ENCODE measurements at regions not wholly inside any gene's neighbourhood (a gene's known extent, or its start where the extent isn't known, plus 50 kb on each side); places are given as distances from the start of the nearest gene placed in this dataset.

DNA sequence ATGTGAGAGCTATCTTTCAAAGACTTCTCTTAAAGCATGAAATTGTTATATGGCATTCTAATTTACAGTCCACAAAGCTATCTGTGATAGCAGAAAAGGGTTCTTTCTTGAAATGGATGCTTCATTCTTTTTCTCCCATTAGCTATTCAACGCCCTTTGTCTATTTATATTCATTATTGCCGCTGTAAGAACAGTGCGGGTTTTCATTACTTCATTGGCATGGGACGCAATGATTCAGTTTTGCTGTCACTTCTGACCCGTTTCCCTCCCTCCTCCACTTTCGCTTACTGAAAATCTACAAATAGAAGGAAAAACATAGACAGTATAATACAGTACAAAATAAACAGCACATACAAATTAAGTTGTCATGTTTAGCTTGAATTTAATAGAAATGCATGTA is 394.6 kb downstream of the PCDH7 start:
- no peak for DNase-seq (ENCODE audit: low spot score)
- intact Hi-C loops (cut with DNase I), result no loop called here

DNA sequence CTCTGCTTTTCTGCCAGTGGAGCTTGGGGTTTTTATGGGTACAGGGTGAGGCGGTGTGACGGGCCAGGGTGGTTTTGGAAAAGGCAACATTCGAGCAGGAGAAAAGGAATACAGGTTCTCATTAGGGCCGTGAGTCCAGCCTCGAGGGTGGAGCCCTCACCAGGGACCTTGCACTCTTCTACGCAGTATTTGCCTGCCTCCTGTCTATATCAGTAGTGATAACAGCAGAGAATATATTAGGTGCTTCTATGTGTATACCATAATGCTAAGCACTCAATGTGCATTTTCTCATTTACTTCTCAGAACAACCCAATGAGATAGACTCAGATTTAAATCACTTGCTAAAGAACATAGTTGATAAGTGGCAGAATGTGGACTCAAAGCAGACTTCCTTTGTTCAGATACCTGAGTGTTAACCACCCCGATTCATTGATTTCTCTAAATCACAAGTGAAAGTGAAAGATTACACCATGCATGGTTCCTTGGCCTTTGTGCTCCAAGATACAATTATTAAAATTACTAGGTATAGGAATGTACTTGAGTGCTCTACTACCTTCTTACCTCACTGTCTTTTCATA is 403.9 kb downstream of the PCDH7 start:
- DNase-seq (ENCODE audit: low spot score), result no peak
- intact Hi-C loops (cut with DNase I), result no loop called here

DNA sequence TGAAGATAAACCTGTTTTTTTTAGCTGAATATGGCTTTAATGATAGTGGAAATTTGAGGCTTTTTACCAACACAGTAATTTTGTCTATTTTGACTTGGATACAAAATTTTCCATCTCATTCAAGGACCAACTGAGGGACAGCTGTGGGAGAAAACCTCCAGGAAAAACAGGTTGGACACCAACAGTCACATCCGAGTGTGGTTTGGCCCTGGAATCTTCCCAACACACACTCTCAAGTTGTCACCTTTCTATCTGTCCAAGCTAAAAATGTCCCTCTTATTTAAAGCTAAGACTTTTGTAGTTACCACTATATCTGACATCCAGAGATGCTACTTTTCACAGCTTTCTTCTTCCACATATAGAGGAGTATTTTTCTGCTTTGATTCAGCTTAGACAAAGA is 404.9 kb downstream of the PCDH7 start:
- intact Hi-C loops (cut with DNase I), result no loop called here

DNA sequence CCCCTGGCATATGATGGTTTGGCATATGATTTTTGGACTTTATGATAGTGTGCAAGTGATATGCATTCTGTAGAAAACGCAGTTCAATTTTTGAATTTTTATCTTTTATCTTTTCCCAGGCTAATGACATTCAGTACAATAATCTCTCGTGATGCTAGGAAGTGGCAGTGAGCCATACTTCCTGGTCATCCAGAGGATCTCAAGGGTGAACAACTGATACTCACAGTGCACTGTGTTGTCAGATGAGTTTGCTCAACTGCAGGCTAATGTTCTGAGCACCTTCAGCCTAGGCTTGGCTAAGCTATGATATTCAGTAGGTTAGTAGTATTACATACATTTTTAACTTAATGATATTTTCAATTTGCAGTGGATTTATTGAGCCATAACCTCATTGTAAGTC is 405.3 kb downstream of the PCDH7 start:
- intact Hi-C loops (cut with DNase I), result no loop called here
- DNase-seq (ENCODE audit: low spot score), result no peak

More for the DNA sequence above, 404.9 kb downstream of the PCDH7 start:
- DNase-seq (ENCODE audit: low spot score), result no peak

DNA sequence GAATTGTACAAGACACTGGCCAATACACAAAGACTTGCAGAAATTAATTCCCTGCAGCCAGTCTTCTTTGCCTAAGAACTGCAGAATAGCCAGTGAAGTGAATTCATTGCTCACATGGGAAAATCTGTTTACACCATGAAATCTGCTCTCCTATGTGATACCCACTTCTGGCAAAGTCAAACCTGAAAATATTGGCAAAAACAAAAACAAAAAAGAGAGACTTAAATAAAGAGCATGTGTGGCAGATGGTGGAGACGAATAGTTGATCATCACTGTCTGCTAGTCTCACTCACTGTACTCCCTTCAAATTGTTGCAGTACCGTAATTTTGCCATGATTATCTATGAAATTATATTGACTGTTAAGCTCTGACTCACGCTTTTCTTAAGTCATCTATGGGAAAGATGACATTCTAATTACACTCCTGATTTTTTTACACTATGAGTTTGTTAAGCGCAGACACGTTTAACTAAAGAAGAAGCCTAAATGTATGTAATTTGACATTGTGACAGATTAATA is 406.8 kb downstream of the PCDH7 start:
- DNase-seq (ENCODE audit: low spot score), result no peak
- intact Hi-C loops (cut with DNase I), result no loop called here

DNA sequence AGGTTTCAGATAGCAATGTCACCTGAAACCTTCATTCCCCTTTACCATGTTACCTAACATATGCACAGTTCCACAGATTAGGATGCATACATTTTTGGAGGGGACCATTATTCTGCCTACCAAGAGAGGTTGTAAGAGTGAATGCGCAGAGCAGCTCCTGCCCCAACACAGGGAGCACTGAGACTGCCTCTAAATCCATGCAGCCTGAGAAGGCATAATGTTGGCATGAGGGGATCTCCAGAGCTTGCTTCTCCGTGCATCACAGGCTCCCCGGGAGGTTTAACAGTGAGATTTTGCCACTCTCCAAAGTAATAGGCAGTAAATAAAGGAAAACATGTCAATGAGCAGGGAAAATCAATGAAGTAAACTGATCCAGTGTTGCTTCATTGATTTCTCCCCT is 410.8 kb downstream of the PCDH7 start:
- no peak for DNase-seq (ENCODE audit: low spot score)
- intact Hi-C loops (cut with DNase I), result no loop called here

DNA sequence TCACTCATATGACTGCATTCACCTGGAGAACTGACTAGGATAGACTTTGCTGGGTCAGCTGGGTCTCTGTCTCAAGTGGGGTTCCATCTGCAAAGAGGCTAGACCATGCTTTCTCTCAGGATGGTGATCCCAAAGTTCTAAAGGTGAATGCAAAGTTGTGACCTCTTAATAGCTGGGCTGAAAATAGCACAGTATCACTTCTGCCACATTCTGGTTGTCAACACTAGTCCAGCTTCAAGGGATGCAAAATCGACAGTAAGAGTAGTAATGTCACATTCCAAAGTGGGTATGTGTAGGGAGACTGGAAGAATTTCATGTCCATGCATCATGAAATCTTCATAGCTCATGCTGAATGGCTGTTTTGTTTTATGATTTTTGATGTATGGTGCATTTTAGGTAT is 414.6 kb downstream of the PCDH7 start:
- DNase-seq (ENCODE audit: low spot score), result no peak
- intact Hi-C loops (cut with DNase I), result no loop called here

DNA sequence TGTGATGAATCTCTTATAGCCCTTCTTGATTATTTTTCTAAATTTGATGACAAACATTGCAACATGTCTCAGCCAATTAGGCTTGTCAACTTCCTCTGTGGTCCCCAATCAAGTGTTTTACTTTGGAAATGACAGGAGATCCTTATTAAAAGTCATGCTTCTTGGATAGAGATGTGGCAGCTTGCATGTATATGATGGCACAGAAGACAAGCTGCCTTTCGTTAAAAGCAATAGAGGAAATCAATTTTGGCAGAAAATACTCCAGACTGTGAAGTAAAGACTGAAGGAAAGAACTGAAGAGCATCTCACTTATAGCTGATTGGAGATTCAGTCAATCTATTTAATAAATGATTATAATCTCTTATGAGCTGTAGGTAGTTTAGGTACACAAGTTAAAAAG is 419.6 kb downstream of the PCDH7 start:
- intact Hi-C loops (cut with DNase I), result no loop called here
- DNase-seq (ENCODE audit: low spot score), result no peak

DNA sequence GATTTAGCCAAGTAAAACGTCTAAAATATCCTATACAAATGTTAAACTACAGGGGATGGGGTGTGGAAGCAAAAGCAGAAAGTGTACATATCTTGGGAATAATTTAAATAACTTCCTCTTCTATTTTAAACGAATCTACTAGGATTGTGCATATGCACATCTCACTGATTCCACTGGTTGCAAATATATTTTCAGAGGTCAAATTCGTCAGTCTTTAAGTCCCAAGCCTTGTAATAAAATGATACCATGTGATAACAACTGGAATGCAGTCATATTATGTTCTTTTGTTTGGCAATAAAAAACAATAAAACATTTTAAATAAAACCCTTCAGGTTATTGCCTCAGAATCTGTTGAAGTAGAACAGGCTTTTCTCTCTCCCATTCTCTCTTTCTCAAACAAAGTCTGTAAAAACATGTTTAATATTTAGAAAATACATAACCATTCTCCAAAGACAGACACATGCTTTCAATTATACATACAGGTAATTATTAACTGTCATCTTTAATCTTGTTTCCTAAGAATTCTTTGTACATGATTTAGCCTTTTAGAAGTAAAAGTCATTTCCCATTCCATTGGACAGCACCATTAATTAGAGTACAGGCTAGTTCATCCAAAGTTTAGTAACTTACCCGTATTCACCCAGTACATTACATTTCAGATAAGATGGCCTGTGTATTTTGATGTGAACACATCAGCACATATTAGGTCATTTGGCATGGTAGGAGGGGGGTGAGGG is 421.1 kb downstream of the PCDH7 start:
- intact Hi-C loops (cut with DNase I), result no loop called here
- no peak for DNase-seq (ENCODE audit: low spot score)

DNA sequence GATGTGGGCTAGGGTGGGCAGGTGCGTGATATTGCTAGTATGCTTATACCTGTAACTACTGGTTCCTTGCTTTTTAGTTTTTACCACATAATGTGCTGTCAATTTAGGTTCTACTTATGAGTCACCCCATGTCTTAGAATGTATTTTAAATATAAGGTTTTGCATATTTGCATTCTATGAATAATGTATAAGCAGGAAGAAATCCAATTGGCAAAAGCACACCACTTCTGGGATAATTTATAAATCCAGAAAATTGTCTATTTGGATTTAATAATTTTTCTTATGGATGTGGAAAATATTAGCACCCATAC is 421.6 kb downstream of the PCDH7 start:
- DNase-seq (ENCODE audit: low spot score), result no peak
- intact Hi-C loops (cut with DNase I), result no loop called here

DNA sequence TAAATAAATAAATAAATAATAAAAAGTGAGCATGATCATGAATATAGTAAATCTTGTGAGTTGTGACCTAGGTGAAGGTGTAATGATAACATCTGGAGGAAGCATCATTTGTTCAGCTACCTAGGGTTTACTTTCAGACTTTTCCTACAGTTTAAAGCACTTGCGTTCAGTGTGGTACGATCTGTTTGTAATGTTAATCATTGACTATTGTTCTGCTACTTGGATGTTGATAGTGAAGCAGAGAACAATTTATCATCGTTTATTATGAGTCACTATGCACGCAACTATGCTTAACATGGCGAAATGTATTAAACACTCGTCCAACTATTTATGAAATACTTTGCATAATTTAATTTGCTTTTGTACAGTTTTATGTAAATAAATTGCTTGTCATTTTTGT is 426.2 kb downstream of the PCDH7 start:
- intact Hi-C loops (cut with DNase I), result no loop called here
- no peak for DNase-seq (ENCODE audit: low spot score)

DNA sequence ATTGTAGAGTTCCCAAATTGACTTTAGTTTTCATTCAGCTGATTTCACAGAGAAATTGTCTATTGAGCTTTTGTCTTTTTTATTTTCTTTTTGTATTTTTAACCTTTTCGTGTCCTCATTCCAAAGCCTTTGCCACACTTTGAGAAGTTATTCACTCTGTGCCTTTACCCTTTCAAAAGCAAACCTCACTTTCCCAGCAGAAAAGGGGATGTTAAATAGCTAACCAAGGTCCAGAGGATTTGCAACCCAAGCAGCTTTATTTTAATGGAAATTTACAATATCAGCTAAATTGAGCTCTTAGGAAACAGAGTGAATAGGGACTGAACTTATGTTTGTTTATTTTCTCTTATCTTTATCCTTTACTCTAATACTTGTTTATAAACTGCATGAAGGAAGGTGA is 428.8 kb downstream of the PCDH7 start:
- intact Hi-C loops (cut with DNase I), result no loop called here

DNA sequence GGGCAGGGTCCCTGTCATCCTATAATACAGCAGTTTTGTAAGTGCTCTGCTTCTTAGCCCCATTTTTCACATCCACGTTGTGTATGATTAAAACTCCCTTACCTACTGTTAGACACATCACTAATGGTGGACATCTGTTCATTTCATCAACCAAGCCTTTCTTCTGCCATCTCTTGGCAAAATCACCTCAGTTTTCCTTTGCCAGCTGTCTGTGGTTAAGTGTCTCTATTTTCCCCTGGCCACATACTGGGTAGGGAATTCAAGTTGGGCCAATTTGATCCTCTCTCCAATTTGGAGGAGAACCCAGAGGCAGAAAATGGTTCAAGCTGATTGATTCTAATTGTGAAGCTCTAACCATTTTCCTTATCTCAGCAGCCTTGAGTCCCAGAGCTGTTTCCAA is 436.1 kb downstream of the PCDH7 start:
- no peak for DNase-seq (ENCODE audit: low spot score)
- intact Hi-C loops (cut with DNase I), result no loop called here

More for the DNA sequence above, 428.8 kb downstream of the PCDH7 start:
- DNase-seq (ENCODE audit: low spot score), result no peak

DNA sequence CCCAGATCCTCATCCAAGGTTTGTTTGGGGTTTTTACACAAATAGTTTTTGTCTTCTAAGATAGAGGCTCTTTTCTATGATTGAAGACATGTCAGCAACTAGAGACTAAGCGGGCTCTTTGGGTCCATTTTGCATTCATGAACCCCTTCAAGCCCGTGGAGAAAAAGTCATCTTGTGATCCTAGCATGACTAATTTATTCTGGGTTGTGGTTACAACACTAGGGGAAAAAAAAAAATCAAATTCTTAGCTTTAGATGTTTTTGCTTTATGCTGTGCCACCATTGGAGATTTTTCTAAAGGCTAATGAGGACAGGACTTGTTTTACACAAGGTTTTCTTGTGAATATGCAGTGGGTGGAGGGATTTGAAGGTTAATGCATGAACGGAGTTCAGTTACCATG is 440.0 kb downstream of the PCDH7 start:
- DNase-seq (ENCODE audit: low spot score), result no peak
- intact Hi-C loops (cut with DNase I), result no loop called here

DNA sequence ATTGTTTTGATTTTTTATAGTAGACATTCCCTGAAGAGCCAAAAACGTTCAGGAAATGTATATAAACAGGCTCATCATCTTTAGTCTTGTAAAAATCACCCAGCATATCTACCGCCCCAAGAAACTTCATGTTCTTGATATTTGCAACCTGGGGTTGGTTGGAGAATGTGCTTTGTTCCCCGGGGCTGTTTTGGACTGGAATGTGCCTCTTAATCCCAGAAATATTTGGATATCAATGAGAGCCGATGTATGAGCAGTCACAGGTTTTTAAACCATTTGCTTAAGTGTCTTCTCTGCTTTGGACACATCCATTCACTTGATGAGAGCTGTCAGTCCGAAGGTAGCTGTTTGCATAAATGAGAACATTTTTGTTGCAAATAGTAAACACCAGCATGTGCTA is 449.7 kb downstream of the PCDH7 start:
- no peak for DNase-seq (ENCODE audit: low spot score)
- intact Hi-C loops (cut with DNase I), result no loop called here

DNA sequence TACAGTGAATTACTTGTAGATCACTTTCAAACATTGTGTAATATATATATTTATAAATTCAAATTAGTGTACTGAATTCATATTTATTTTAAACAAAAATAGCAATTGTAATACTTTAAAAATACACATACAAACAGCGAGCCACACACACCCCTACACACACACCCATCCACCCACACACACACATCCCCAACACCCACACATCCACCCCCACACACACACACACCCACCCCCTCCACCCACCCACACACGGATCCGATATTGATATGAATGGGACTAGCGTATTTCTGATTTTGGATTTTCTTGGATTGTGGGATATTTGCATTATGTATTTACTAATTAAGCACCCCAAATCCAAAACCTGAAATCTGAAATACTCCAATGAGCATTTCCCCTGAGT is 451.2 kb downstream of the PCDH7 start:
- DNase-seq (ENCODE audit: low spot score), result no peak

DNA sequence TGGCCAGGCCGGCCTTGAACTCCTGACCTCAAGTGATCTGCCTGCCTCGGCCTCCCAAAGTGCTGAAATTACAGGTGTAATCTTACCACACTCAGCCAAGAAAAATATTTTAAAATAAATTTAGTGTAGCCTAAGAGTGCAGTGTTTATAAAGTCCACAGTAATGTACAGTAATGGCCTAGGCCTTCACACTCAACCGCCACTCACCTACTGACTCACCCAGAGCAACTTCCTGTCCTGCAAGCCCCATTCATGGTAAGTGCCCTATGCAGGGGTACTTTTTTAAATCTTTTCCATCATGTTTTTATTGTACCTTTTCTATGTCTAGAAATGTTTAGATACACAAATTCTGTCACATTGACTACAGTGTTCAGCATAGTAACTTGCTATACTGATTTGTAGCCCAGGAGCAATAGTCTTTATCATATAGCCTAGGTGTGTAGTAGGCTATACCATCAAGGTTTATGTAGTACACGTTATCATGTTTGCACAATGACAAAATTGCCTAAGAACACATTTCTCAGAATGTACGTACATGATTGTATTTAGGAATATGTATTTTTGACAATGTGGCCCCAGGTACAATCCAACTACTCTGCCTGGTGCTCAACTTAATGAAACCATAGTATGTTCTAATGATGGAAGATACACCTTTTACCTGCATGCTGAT is 455.2 kb downstream of the PCDH7 start:
- intact Hi-C loops (cut with DNase I), result no loop called here
- no peak for DNase-seq (ENCODE audit: low spot score)

More for the DNA sequence above, 451.2 kb downstream of the PCDH7 start:
- intact Hi-C loops (cut with DNase I), result no loop called here

DNA sequence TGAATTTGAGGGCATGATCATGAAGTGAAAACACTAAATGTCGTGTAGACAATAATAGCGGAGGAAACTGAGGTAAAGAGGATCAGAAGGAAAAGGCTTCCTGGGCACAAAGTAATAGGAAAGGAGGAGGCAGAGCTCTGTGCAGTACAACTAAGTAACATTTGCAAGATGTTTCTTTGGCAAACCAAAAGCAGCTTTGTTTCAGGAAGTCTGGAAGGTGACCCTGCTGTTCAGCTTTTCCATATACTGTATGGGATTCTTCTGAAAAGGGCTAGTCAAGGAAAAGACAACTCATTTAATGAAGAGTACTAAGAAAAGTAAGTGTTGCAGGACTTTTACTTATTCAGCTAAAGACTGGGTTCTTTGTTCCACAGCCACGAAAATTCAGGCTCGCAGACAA is 463.1 kb downstream of the PCDH7 start:
- intact Hi-C loops (cut with DNase I), result no loop called here
- DNase-seq (ENCODE audit: low spot score), result no peak

DNA sequence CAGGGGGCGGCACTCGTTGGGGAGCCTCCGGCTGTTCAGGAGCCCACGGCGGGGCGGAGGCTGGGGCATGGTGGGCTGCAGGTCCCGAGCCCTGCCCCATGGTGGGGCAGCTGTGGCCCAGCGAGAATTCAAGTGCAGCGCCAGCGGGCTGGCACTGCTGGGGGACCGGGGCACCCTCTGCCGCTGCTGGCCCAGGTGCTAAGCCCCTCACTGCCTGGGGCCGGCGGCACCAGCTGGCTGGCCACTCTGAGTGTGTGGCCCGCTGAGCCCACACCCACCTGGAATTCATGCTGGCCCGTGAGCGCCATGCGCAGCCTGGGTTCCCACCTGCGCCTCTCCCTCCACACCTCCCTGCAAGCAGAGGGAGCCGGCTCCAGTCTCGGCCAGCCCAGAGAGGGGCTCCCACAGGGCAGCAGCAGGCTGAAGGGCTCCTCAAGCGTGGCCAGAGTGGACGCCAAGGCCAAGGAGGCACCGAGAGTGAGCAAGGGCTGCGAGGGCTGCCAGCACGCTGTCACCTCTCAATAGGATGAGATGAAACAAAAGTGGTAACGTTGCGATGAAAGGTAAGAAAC is 464.9 kb downstream of the PCDH7 start:
- intact Hi-C loops (cut with DNase I), result no loop called here
- no peak for DNase-seq (ENCODE audit: low spot score)

DNA sequence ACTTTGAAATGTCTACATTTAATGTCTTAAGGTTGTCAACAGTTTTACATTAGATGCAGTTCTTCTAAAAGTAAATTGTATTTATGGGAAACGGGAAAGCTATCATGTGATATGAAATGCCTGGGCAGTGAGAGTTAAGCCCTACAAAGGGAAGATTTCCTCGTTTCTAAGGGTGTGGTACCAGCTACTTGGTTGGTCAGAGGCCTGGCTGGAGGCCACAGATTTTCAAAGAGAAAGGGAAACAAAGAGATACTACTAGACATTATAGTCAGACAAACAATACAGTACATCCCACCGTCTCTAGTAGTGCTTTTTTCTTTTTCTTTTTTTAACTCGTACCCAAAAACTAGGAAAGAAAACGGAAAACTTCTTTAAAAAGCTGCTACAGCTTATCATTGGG is 467.8 kb downstream of the PCDH7 start:
- no peak for DNase-seq (ENCODE audit: low spot score)
- intact Hi-C loops (cut with DNase I), result no loop called here

DNA sequence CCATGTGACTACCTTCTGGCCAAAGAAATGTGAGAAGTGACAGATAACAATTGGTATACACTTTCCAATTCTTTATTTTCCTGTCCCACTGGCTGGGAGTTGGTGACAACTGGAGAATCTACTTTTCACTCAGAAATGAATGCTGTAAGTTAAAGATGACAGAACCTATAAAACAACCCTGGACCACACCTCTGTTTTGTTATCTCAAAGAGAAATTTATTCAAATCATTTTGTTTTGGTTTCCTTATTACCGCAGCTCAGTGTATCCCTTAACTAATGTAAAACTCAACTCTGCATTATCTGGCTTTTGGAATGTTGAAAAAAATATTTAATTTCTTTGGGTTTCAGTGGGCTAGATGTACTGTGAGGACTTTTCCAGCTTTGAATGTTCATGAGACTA is 469.8 kb downstream of the PCDH7 start:
- intact Hi-C loops (cut with DNase I), result no loop called here
- DNase-seq (ENCODE audit: low spot score), result no peak
